Hepatocyte (in vitro differentiated cells): ENCODE measurements at regions not wholly inside any gene's neighbourhood (a gene's known extent, or its start where the extent isn't known, plus 50 kb on each side); places are given as distances from the start of the nearest gene placed in this dataset.

Source experiments
- DNase-seq: peaks from one replicate; pipeline ENCODE4 v3.0.0-alpha.2; 2016; ENCODE audit warnings: low spot score
- H2AFZ ChIP-seq: fragments of 200-600 bp; sonication (generic); 2 replicates; pipeline ENCODE4 v1.6.0; 2016; ENCODE audit warnings: antibody characterized with exemption, mild to moderate bottlenecking
- H3K27ac ChIP-seq: fragments of 200-600 bp; sonication (generic); 2 replicates; pipeline ENCODE4 v1.5.1; 2016; ENCODE audit warnings: mild to moderate bottlenecking
- H3K27me3 ChIP-seq: fragments of 200-600 bp; sonication (generic); 2 replicates; pipeline ENCODE4 v1.6.1; 2016
- H3K36me3 ChIP-seq: fragments of 200-600 bp; sonication (generic); replicated peaks from 2 replicates; pipeline ENCODE4 v1.5.1; 2016; ENCODE audit warnings: low read depth; ENCODE audit not compliant: insufficient read depth
- H3K4me1 ChIP-seq: fragments of 200-600 bp; sonication (generic); 2 replicates; pipeline ENCODE4 v1.5.1; 2016; ENCODE audit warnings: mild to moderate bottlenecking, moderate library complexity; ENCODE audit not compliant: insufficient read depth
- H3K4me2 ChIP-seq: fragments of 200-600 bp; sonication (generic); 2 replicates; pipeline ENCODE4 v1.6.0; 2016
- H3K4me3 ChIP-seq: fragments of 200-600 bp; sonication (generic); 2 replicates; pipeline ENCODE4 v1.5.1; 2016; ENCODE audit warnings: mild to moderate bottlenecking
- H3K79me2 ChIP-seq: fragments of 200-600 bp; sonication (generic); 2 replicates; pipeline ENCODE4 v1.6.0; 2017; ENCODE audit warnings: mild to moderate bottlenecking
- H3K9me2 ChIP-seq: fragments of 200-600 bp; sonication (generic); replicated peaks from 2 replicates; pipeline ENCODE4 v1.6.0; 2017; ENCODE audit warnings: mild to moderate bottlenecking; ENCODE audit not compliant: insufficient read depth
- H3K9me3 ChIP-seq: fragments of 200-600 bp; sonication (generic); 2 replicates; pipeline ENCODE4 v1.5.1; 2016; ENCODE audit warnings: low read depth, mild to moderate bottlenecking
- H4K20me1 ChIP-seq: fragments of 200-600 bp; sonication (generic); 2 replicates; pipeline ENCODE4 v1.6.0; 2016; ENCODE audit warnings: mild to moderate bottlenecking; ENCODE audit not compliant: insufficient read depth, poor library complexity, severe bottlenecking
- EZH2 ChIP-seq: fragments of 200-600 bp; sonication (generic); IDR thresholded peaks from 2 replicates; pipeline ENCODE4 v1.6.1; 2016; ENCODE audit warnings: antibody characterized with exemption, mild to moderate bottlenecking, borderline replicate concordance
- EZH2phosphoT487 ChIP-seq: fragments of 200-600 bp; sonication (generic); IDR thresholded peaks from one replicate; pipeline ENCODE4 v1.6.1; 2018; ENCODE audit warnings: antibody characterized with exemption, mild to moderate bottlenecking, low read depth, moderate library complexity; ENCODE audit not compliant: unreplicated experiment, severe bottlenecking
- WGBS: methylation state at CpG from one replicate; pipeline ENCODE4 v1.1.6; 2016; ENCODE audit warnings: low lambda C conversion rate; ENCODE audit errors: missing lambda C conversion rate; 5-methylcytosine and 5-hydroxymethylcytosine counted together
- TF ChIP-seq, protein P1 (sequence below): fragments of 200-600 bp; sonication (generic); IDR thresholded peaks from 2 replicates; pipeline ENCODE4 v1.5.1; 2016; ENCODE audit warnings: antibody characterized with exemption, mild to moderate bottlenecking; ENCODE audit not compliant: poor library complexity

DNA sequence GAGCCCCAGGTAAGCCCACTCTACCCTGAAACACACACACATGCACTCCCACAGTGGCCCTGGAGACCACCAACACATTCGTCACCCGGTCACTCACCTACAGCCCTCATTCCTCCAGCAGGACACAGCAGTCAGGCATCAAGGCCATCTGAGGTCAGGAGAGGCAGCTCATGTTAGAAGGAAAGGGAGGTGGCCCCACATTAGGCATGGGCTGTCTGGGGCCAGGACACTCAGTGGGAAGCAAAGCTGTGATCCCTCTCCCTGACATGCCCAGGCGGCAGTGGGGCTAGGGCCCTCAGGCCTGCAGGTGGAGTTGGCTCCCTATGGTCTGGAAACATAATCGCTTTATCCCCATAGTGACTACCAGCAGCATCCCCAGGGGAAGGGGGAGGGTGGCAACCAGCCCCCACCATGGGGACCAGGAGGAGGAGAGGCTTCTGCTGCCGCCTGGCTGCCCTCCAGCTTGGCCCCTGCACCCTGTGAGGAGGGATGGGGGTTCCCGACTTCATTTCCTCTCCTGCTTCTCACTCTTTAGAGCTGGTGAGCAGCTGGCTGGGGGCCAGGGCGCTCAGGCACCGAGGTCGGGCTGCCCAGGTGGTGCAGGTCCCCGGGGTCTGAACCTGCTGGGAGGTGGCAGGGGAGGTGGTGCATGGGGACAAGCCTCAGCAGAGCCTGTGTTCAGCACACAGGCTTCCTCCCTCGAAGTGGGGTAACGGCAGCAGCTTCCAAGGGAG, 76.6 kb upstream of the CST7 start:
- Histone ChIP-seq H3K27me3 (no peaks in the 10 kb centered on the region), H3K9me2 (no peaks in the 10 kb centered on the region), H3K27ac (no peak overlapping the region), H3K4me2 (no peak overlapping the region), H3K36me3 (no peaks in the 10 kb centered on the region), H3K4me3 (no peak overlapping the region), H4K20me1 (no peaks in the 10 kb centered on the region), H3K79me2 (no peaks in the 10 kb centered on the region), H3K9me3 (no peaks in the 10 kb centered on the region), H2AFZ (no peak overlapping the region), H3K4me1 (no peaks in the 10 kb centered on the region)
- 89% methylated on average over 12 of the region's 12 CpGs for WGBS
- TF ChIP-seq, protein P1, sequence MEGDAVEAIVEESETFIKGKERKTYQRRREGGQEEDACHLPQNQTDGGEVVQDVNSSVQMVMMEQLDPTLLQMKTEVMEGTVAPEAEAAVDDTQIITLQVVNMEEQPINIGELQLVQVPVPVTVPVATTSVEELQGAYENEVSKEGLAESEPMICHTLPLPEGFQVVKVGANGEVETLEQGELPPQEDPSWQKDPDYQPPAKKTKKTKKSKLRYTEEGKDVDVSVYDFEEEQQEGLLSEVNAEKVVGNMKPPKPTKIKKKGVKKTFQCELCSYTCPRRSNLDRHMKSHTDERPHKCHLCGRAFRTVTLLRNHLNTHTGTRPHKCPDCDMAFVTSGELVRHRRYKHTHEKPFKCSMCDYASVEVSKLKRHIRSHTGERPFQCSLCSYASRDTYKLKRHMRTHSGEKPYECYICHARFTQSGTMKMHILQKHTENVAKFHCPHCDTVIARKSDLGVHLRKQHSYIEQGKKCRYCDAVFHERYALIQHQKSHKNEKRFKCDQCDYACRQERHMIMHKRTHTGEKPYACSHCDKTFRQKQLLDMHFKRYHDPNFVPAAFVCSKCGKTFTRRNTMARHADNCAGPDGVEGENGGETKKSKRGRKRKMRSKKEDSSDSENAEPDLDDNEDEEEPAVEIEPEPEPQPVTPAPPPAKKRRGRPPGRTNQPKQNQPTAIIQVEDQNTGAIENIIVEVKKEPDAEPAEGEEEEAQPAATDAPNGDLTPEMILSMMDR, result no peak
- no peak for TF ChIP-seq EZH2
- TF ChIP-seq EZH2phosphoT487, result no peak
- no peak for DNase-seq

DNA sequence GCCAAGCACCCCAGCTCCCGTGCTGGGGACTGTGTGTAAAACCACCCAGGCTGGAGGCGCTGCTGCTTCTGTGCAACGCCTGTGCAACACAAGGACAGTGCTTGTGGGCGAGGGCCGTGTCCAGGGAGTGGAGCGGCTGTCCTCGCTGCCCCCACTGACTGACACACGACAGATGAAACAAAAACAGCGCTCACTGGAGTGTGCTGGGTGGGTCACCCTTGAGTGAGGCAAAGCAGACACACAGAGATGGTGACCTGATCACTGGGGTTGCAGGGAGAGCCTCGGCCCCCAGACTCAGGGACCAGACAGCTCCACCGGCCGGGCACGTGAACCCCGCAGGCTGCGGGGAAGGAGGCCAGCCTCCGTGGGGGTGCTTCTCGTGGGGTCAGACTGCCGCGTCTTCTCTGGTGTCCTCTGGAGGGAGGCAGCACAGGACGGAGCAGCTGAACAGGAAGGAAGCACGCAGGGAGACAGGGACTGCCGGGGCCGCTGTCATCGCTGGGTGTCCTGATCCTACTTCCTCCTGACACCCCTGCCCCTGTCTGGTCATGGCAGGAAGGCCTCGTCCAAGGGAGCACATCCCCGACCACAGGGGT, 75.9 kb upstream of the CST7 start:
- H2AFZ ChIP-seq, result no peak overlapping the region
- no peaks in the 10 kb centered on the region for H3K9me2 ChIP-seq
- no peaks in the 10 kb centered on the region for H3K79me2 ChIP-seq
- no peak for TF ChIP-seq EZH2
- no peak for TF ChIP-seq EZH2phosphoT487
- TF ChIP-seq, protein P1, result no peak
- H4K20me1 ChIP-seq, result no peaks in the 10 kb centered on the region
- no peak overlapping the region for H3K27ac ChIP-seq
- H3K9me3 ChIP-seq, result no peaks in the 10 kb centered on the region
- no peaks in the 10 kb centered on the region for H3K36me3 ChIP-seq
- no peaks in the 10 kb centered on the region for H3K4me1 ChIP-seq
- no peak overlapping the region for H3K4me3 ChIP-seq
- H3K27me3 ChIP-seq, result no peaks in the 10 kb centered on the region
- no peak for DNase-seq
- WGBS, result 89% methylated on average over 25 of the region's 26 CpGs
- no peak overlapping the region for H3K4me2 ChIP-seq

DNA sequence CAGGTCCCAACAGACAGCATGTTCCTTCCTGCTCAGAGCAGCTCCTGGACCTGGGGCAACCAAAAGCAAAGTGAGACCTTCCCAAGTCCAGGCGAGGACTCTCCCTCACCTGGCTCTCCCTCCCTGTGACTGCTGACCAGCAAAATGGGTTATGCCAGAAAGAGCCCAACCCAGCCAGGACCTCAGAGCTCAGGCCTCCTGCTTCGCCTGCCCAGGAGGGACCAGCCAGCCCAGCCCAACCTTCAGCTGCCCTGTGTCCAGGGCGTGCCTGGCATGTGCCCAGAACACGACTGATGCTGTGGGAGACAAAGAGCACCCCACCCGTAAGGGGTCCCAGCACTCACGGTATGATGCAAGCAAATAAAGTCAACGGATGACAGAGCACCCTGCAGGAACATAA, 74.0 kb upstream of the CST7 start:
- Histone ChIP-seq H3K9me3 (no peaks in the 10 kb centered on the region), H2AFZ (no peak overlapping the region), H3K9me2 (no peaks in the 10 kb centered on the region), H3K4me1 (no peaks in the 10 kb centered on the region), H3K79me2 (no peaks in the 10 kb centered on the region), H3K27ac (no peak overlapping the region), H3K4me3 (no peak overlapping the region), H3K27me3 (no peaks in the 10 kb centered on the region), H3K4me2 (no peak overlapping the region), H4K20me1 (no peaks in the 10 kb centered on the region), H3K36me3 (no peaks in the 10 kb centered on the region)
- WGBS, result 80% methylated on average over 7 of the region's 7 CpGs
- DNase-seq, result no peak
- no peak for TF ChIP-seq EZH2
- TF ChIP-seq, protein P1, result no peak
- TF ChIP-seq EZH2phosphoT487, result no peak
